Head of caudate nucleus (tissue), 42 donors: ENCODE measurements at regions not wholly inside any gene's neighbourhood (a gene's known extent, or its start where the extent isn't known, plus 50 kb on each side); places are given as distances from the start of the nearest gene placed in this dataset.
A peak's percentile ranks its signal among the peaks of the same experiment; 100 is the strongest.

Experiments used
- DNase-seq, 42 donors: peaks; one replicate each; pipeline versions ENCODE4 v3.0.0 to v3.0.0-alpha.2; 2020 to 2021; ENCODE audit warnings: mixed read lengths in 7 of 42
- intact Hi-C: fragments of 100-400 bp; cut with DNase I; formaldehyde crosslinking; loops from one replicate; pipeline ENCODE4 v1.15.0; 2022

DNA sequence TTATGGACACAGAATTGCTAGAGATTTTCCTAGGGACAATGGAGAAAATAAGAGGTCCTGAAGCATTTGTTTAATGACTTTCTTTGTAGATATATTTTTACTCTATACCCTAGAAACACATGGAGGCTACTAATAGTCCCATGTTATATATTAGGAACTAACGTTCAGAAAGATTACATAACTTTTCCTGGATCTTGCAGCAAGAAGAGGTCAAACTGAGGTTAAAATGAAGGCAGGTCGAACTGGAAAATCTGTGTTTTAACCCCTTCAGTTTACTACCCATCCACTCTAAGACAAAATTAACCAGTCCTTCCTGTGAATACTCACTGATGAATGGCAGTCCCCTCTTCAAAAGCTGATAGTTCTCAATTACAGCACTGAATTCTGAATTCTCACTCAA, 1415.8 kb upstream of the CELF4 start:
- DNase-seq: no peak
- intact Hi-C loops: no loop called here

DNA sequence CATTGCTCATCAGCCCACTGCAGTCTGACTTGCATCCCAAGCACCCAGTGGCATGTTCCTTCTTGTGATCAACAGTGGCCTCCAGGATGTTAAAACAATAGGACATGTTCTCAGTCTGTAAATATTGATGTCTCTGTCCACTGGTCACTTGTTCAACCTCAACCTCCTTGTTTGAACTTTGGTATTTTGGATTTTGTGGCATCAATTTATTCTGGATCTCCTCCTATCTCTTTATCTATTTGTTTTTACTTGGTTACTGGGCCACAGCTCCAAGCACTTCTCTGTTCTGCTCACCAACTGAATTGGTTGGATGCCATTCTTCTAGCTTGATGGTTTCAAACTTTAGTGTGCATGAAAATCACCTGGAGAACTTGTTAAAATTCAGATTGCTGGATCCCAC, 1414.8 kb upstream of the CELF4 start:
- intact Hi-C loops: no loop called here
- DNase-seq: no peak

DNA sequence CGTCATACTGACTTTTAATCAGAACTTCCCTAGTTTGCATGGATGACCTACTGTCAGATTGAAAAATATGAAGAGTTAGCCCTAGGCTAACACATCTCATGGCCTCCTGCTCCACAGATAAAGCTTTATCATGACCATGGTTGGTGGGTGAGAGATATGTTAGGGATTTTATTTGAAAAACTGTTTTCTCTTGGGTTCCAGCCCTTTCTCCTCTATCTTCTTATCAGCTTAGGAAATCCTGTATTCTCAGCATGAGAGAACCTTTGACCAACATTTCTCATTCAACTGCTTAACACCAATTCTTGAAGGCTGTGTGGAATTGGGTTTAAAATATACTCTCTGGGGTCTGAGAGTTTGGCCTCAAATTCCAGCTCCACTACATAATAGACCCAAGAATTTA, 1407.0 kb upstream of the CELF4 start:
- intact Hi-C loops: no loop called here
- no peak for DNase-seq

DNA sequence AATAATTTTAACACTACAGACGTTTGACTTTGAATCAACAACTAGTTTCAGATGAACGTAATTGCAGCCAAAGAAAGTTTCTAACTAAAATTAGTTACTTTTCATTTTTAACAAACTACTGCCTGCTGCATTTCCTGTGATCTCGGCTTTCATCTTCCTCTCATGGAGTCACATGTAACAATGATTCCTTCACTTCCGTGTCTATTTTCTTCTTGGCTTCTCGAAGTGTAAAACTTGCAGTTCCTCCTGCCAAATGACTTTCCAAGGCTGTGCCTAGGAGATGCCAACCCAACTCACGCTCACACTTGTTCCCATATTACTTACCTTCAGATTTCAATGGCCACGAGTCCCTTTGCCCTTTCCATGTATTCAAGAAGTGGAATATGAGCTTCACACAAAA, 1406.3 kb upstream of the CELF4 start:
- no peak for DNase-seq
- intact Hi-C loops: no loop called here

DNA sequence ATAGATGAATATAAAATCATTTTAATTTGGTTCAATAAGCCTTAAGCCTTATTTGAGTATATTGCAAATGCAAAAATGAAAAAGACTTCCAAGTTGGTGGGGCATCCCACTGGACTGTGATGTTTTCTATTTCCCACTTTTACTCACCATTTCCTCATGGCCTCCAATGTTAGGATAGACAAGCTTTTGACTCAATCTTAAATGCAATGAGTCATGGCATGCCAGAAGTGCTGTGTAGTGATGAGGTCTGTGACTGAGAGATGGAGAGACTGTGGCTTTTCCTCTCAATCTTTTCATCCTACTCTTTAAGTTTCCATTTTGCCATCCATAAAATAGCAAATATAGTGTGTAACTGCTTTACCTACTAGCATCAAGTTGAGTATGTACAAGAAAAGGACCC, 1401.2 kb upstream of the CELF4 start:
- DNase-seq: no peak
- intact Hi-C loops: no loop called here

DNA sequence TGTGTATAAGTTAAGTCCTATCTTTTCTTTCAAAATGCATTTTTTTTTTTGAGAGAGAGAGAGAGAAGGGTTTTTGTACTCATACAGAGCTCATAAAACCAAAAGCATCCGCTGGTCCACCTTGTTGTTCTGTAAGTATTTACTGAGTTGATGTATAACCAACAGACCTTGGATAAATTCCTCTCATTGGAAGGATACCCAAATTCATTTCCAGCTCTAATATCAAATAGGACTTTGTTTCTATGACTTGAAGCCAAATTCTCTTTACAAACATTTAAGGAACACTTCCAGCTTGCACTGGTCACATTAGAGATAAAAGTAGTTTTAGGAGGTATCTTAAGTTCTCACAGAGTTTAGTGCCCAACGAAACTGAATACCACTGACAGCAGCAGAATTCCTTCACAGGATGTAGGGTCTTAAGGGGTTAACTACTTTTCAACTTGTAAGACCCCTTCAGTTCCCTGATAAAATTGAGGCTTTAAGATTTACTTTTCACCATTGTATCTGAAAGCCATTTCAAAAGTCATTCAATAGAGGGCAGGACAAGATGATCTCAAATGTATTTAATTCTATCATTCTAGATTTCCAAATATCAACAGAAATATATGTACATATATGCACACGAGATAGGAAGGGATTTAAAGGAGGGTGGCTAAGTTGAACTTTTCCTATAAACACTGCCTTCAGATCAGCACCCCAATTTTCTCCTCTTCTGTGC, 1398.5 kb upstream of the CELF4 start:
- DNase-seq: no peak
- intact Hi-C loops: no loop called here

DNA sequence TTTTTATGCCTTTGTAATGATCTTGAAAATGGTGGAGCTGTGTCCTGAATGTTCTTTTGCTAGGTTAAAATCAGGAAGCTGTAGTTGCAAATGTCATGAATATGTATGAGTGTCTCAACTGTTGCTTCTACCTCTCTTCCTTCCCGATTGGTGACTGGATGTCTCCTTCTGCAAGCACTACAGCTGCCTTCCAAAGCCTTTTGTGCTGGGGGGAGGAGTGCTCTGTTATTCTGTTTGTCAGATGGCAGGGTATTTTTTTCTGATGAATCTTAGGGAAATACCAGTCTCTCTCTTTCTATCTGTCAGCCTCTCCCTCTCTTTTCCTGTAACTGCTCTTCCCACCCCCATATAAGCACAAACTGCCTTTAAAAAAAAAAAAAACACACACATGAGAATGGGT, 1396.3 kb upstream of the CELF4 start:
- intact Hi-C loops: no loop called here
- DNase-seq: no peak

DNA sequence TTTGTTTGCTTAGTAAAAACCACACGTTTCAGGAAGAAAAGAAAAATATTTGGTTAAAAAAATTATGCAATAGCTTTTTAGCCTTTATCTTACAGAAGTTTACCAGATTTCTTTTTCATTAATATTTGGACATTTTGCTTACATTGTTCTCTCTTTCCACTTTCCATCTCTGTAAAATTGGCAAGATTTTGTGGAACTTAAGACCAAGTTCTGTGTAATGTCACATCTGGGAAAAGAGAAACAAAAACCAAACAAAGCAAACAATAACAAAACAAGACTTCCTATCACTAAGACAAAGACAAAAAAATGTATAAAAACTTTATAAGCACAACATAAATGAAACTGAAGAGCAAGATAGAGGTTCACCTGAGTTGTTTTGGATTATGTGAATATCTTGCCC, 1392.1 kb upstream of the CELF4 start:
- DNase-seq: no peak
- intact Hi-C loops: no loop called here

DNA sequence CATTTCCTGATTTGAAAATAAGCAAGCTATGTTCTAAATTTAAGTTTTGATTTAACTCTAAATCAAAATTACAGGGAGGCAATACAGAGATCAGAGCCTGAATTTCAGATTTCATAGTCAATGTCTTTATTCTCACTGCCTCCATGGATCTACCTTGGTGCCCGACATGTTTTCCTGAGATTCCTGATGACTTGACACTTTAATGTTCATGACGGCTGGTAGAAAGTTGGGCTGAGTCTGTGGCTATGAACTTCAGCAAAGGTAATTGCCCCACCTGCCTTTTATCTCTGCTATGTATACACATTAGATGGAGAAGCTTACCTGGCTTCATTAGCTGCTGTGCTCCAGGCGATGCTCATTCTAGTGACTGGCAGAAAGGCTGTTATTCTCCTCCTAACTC, 1390.5 kb upstream of the CELF4 start:
- DNase-seq: no peak
- intact Hi-C loops: no loop called here

DNA sequence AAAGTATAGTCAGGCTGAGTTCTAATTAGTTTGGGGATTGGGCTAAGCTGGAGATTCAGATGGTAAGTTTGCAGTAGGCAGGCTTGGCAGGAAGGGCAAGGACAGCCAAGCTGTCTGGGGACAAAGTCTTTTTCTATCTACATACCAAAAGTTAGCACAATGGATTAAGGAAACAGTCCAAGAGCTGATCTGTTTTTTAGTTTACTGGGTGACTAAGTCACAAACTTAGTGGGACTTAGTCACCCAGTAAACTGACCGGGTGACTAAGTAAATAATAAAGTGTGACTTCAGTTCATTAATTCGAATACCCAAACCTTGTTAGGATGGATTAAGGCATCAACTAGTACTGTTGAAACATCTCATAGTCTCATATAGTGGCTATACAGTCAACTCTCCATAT, 1386.0 kb upstream of the CELF4 start:
- intact Hi-C loops: no loop called here
- DNase-seq: no peak

DNA sequence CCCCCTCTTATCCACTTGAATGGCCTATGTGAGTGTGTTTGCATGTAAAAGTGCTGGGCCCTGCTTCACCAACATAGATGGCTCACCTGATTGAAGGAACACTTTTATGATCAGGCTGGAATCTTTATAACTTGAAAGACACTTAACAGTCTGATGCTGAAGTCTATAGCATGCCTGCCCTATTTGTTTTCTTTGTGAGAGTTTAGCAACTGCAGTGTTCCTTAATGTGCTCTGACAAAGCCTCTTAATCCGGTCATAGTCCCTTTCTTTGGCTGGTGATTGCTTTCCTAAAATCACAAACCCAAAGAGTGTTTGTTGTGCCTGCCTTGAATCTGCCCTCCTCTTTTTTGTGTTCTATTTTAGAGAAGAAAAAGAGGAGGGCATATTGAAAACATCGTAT, 1382.8 kb upstream of the CELF4 start:
- intact Hi-C loops: no loop called here

DNA sequence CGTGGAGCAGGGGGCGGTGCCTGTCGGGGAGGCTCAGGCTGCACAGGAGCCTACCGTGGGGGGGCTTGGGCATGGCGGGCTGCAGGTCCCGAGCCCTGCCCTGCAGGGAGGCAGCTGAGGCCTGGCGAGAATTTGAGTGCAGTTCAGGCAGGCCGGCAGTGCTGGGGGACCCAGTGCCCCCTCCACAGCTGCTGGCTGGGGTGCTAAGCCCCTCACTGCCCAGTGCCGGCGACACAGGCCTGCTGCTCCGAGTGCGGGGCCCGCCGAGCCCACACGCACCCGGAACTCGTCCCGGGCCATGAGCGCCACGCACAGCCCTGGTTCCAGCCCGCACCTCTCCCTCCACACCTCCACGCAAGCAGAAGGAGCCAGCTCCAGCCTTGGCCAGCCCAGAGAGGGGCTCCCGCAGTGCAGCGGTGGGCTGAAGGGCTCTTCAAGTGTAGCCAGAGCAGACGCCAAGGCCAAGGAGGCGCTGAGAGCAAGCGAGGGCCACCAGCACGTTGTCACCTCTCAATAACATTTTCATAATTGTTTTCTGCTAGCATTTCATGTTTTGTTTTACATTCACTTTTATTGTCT, 1378.9 kb upstream of the CELF4 start:
- intact Hi-C loops: no loop called here

More for the DNA sequence above, 1382.8 kb upstream of the CELF4 start:
- no peak for DNase-seq

DNA sequence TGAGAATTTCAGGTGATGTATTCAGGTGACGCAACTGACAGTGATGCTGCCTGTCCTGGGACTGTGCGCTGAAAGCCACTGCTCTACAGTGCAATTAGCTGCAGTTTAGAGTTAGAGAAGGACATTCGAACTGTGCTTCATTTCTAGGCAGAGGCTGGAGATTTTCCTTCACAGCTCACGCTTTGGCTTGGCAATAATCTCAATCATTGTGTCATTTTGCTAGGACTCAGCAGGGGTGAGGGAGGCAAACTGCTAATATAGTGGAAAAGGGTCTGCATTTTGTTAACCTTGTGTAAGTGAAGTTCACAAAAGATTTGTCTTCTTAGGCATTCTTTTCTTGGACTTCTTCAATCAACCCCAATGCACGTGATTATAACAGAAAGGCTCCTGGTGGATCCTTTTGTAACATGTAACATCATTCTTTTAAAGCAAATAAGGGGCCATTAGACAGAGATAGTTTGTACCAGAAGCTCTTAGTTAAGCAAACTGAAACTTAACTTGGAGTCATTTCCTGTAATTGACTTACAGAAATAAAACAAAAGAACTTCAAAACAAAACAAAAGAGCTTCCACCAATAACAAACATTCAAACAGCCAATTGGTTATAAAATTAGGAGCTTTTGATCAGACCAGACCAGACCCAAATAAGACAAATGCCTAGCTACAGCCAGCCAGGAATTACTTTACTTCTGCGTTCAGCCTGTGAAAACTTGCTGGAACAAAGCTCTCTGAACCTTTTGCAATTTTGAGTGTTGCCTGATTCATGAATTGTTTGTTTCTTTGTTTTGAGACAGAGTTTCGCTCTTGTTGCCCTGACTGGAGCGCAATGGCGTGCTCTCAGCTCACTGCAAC, 1376.3 kb upstream of the CELF4 start:
- intact Hi-C loops: no loop called here
- DNase-seq: no peak

More for the DNA sequence above, 1378.9 kb upstream of the CELF4 start:
- no peak for DNase-seq

DNA sequence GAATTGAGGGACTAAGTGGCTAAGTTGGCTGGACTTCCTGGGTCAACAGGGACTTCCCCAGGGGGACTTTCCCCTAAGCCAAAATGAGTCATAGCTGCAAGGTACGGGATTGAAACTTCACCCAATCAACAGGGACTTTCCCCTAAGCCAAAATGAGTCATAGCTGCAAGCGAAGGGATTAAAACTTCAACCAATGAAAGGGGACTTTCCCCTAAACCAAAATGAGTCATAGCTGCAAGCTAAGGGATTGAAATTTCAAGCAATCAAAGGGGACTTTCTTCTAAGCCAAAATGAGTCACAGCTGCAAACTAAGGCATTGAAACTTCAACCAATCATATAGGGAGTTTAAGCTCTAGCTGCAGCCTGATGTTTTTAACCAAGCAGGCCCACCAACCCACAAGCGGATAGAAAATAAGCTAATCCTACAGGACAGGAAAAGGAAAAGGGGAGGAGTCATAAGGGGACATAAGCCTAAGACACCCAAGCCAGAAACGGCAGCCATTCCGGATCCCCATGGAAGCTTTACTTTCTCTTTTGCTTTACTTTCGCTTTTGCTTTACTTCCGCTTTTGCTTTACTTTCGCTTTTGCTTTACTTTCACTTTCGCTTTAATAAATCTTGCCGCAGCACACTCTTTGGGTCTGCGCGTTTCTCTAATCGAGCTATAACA, 1375.4 kb upstream of the CELF4 start:
- peak in 2 of 42 donors; percentile 6 to 40 for DNase-seq

DNA sequence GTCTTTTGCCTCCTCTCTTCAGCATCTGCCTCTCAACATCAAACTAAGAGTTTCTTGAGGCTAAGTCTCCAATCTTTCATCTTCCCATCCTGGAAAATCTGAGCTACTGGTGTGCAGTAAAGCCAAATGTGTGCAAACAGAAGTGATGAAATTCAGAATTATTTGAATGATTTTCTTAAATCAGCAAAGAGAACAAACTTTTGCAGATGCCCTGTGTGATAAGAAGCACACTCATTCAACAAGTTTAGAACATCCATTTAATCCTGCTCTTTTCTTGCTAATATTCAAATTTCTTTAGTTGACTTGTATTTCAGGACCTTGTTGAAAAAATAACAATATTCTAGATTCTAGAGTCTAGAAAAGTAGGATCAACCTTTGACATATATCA, 1374.9 kb upstream of the CELF4 start:
- DNase-seq: no peak
- intact Hi-C loops: no loop called here

More for the DNA sequence above, 1375.4 kb upstream of the CELF4 start:
- intact Hi-C loops: no loop called here

DNA sequence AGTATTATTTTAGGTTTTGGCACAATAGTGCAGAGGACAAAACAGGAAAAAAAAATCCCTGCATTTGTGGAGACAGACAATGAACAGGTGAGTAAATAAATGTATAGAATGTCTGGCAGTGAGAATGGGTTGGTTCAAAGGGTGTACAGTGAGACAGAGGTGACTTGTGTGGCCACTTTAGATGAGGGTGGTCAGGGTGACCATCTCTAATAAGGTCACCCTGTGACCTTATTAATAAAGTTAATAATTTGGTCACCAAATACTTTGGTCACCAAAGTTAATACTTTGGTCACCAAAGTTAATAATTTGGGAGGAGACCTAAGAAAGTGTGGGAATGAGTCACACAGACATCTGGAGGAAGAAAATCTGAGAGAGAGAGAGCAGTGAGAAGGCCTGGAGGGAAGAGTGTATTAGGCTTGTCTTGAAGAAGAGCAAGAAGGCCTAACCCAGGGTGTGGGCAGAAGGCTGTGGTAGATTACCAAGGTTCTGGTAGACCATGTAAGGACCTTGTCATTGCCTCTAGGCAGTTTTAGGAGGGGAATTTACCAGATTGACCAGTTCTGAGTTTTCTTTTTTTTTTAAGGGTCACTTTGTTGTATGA, 1368.4 kb upstream of the CELF4 start:
- intact Hi-C loops: no loop called here
- no peak for DNase-seq

DNA sequence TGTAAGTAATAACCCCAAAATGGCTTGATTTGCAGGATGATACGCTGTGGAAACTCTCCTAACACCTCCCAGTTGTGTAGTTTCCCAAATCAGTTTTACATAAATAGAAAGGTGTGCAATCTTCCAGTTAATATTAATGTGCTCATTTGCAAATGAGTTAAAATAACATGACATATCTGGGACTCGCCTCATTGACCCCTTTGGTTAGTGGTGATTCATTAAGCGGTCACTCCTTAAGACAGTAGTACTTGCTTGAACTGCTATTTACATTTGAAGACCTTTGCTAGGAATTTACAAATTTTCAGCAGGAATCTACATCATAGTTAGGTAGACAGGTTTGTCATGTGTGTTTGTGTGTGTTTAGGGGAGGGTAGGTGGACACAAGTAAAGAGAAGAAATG, 1367.7 kb upstream of the CELF4 start:
- intact Hi-C loops: no loop called here
- no peak for DNase-seq

DNA sequence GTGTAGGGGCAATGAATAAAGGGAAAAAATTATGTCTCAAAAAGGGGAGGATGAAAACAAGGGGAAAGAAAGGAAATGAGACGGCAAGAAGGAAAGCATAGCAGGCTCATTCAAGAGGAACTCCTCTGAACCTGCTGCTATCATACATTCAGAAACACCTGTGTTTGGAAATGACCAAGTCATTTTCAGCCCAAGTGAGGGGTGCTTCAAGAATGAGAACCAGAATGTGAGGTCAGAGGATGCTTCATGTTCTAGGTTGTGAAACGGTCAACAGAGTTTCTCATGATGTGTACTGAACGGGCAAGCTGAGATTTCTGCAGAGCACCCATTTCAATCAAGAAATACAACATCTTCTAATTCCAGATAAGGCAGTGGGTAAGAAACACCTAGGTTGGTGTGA, 1367.2 kb upstream of the CELF4 start:
- intact Hi-C loops: no loop called here
- DNase-seq: no peak

DNA sequence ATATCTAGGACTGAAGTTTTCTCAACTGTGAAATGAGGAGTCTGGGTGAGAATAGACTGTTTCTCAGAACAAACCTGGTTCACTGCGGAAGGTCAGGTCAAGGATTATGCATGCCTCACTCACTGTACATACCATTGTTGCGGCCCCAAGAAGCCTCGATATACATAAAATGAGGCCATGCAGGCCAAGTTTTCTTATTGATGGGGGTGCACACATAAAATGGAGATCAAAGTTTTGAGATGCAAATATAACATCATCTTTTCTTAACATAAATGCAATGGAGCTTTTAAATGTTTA, 1366.1 kb upstream of the CELF4 start:
- intact Hi-C loops: no loop called here
- no peak for DNase-seq
